Type B pancreatic cell (in vitro differentiated cells): ENCODE measurements at regions not wholly inside any gene's neighbourhood (a gene's known extent, or its start where the extent isn't known, plus 50 kb on each side); places are given as distances from the start of the nearest gene placed in this dataset.

ENCODE experiments used
- DNase-seq: peaks from one replicate; pipeline ENCODE4 v3.0.0; 2021; ENCODE audit warnings: mixed read lengths; ENCODE audit not compliant: unreplicated experiment; ENCODE audit errors: extremely low spot score
- H3K27ac Mint-ChIP-seq: 2 replicates; pipeline ENCODE4 v1.8.0; 2021; ENCODE audit warnings: mild to moderate bottlenecking, mixed read lengths
- H3K27me3 Mint-ChIP-seq: 2 replicates; pipeline ENCODE4 v1.8.0; 2021; ENCODE audit warnings: mixed read lengths
- H3K36me3 Mint-ChIP-seq: 2 replicates; pipeline ENCODE4 v1.8.0; 2021; ENCODE audit warnings: mixed read lengths
- H3K4me1 Mint-ChIP-seq: one replicate; pipeline ENCODE4 v1.8.0; 2021; ENCODE audit warnings: mixed read lengths; ENCODE audit not compliant: unreplicated experiment
- H3K4me3 Mint-ChIP-seq: 2 replicates; pipeline ENCODE4 v1.8.0; 2021; ENCODE audit warnings: mild to moderate bottlenecking, mixed read lengths
- H3K9me3 Mint-ChIP-seq: 2 replicates; pipeline ENCODE4 v1.8.0; 2021; ENCODE audit warnings: mixed read lengths
- TF ChIP-seq, protein P1 (sequence below): fragments of 200-600 bp; sonication (generic); conservative IDR thresholded peaks from 2 replicates; pipeline ENCODE4 v1.5.0; 2021; ENCODE audit warnings: antibody characterized with exemption, mild to moderate bottlenecking

DNA sequence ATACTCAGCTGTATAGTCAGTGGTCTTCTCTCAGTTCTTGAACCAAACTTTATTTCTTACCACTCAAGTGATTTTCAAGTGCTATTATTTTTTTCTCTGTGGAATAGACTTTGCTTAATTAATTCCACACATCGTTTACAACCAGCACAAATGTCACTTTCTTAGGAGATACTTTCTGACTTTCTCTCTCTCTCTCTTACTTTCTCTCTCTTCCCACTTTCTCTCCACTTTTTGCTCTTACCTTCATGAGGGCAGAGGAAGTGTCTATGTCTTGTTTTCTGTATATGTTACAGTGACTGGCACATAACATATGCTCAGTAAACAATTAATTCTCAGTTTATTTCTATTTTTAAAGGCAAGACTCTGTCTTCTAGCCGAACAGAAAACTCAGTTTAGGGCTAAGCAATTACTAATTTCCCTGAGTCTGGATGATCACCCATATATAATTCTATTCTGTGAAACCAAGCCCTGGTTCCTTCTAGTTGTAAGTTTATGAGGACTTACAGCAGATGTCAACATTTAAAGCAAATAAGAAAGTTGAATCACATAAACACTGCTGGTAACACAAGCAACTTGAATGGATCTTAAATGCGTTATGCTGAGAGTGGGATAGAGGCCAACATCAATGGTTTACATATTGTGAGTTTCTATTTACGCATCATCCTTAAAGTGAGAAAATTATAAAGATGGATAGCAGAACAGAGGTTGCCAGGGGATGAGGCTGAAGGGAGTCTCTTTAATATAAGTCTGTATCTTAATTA lies 791.4 kb downstream of the MTRR start:
- TF ChIP-seq, protein P1, sequence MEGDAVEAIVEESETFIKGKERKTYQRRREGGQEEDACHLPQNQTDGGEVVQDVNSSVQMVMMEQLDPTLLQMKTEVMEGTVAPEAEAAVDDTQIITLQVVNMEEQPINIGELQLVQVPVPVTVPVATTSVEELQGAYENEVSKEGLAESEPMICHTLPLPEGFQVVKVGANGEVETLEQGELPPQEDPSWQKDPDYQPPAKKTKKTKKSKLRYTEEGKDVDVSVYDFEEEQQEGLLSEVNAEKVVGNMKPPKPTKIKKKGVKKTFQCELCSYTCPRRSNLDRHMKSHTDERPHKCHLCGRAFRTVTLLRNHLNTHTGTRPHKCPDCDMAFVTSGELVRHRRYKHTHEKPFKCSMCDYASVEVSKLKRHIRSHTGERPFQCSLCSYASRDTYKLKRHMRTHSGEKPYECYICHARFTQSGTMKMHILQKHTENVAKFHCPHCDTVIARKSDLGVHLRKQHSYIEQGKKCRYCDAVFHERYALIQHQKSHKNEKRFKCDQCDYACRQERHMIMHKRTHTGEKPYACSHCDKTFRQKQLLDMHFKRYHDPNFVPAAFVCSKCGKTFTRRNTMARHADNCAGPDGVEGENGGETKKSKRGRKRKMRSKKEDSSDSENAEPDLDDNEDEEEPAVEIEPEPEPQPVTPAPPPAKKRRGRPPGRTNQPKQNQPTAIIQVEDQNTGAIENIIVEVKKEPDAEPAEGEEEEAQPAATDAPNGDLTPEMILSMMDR = no peak
- Mint-ChIP-seq H3K9me3 (no peaks in the 10 kb centered on the region), H3K27me3 (no peaks in the 10 kb centered on the region), H3K36me3 (no peaks in the 10 kb centered on the region), H3K4me3 (no peak overlapping the region), H3K4me1 (no peaks in the 10 kb centered on the region), H3K27ac (no peak overlapping the region)
- DNase-seq = no peak

DNA sequence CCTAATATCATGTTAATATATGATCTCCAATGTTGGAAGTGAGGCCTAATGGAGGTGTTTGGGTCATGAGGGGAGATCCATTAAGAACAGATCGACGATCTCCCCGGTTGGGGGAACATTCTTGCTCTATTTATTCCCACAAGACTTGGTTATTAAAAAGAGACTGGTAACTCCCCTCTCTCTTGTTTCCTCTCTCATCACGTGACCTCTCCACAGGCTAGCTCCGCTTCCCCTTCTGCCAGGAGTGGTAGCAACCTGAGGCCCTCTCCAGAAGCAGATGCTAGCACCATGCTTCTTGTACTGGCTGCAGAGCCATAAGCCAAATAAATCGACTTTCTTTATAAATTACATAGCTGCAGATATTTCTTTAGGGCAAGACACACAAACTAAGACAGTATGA lies 794.4 kb downstream of the MTRR start:
- Mint-ChIP-seq H3K36me3 (no peaks in the 10 kb centered on the region), H3K9me3 (no peaks in the 10 kb centered on the region)

DNA sequence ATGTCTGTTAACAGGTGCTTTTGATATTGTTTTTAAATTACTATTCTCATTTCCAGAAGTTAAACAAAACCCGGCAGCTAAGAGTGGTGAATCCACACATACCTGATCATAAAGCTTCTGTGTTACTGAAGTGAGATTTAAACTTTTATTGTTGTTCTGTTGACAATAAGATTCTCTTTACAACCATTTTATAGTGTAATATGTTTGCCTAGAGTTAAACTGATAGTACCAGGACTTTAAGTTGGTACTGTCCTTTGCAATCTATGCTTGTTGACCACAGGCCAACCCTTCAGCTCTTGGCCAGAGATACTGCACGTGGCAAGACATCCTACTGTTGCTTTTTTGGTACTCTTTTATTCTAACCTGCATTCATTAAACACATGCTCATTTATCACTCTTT lies 806.2 kb downstream of the MTRR start:
- Mint-ChIP-seq H3K9me3 (peaks cover 5% of the 10 kb centered on the region), H3K36me3 (no peaks in the 10 kb centered on the region), H3K27ac (no peak overlapping the region), H3K27me3 (no peaks in the 10 kb centered on the region), H3K4me3 (no peak overlapping the region), H3K4me1 (no peaks in the 10 kb centered on the region)
- TF ChIP-seq, protein P1 = no peak
- no peak for DNase-seq

More for the DNA sequence above, 794.4 kb downstream of the MTRR start:
- Mint-ChIP-seq H3K27me3 (no peaks in the 10 kb centered on the region), H3K4me1 (no peaks in the 10 kb centered on the region), H3K4me3 (no peak overlapping the region), H3K27ac (no peak overlapping the region)
- TF ChIP-seq, protein P1 = no peak
- no peak for DNase-seq

DNA sequence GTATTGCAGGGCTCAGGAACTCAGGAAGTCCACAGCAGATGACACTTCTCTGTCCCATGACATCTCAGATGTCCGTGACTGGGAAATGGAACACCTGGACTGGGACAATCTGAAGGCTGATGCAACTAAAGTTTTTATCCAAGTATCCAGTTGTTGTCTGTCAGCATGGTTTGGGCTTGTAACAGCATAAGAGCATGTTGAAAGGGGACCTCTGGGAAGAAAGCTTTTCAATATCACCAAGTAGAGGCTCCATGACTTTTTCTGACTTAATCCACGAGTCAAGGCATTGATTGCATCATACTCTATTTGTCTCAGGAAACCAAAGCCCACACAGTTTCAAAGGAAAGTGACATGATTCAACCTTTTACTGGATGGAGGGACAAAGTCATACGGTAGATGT lies 807.7 kb downstream of the MTRR start:
- Mint-ChIP-seq H3K27ac (no peak overlapping the region), H3K4me3 (no peak overlapping the region), H3K4me1 (no peaks in the 10 kb centered on the region)

DNA sequence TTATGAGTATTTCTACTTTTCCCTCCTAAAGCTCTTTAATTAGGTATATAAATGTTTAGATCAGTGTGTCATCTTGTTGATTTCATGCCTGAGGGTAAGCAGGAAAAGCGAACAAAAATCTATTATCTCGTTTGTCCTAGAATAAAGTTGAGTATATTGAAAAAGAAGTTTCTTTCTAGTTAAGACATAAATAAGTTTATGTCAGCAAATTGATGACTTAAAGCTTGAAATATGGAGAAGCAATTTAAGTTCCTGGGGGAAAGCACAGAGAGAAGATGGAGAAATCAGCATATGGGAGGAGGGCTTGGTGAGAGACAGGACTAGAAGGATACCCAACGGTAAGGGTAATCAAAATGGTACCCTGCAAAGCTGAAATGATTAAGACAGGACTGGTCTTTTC lies 813.4 kb downstream of the MTRR start:
- H3K36me3 Mint-ChIP-seq = no peaks in the 10 kb centered on the region

More for the DNA sequence above, 807.7 kb downstream of the MTRR start:
- TF ChIP-seq, protein P1 = no peak
- no peaks in the 10 kb centered on the region for H3K36me3 Mint-ChIP-seq
- H3K27me3 Mint-ChIP-seq = no peaks in the 10 kb centered on the region
- DNase-seq = no peak
- peaks cover 5% of the 10 kb centered on the region for H3K9me3 Mint-ChIP-seq

More for the DNA sequence above, 813.4 kb downstream of the MTRR start:
- no peak overlapping the region for H3K4me3 Mint-ChIP-seq
- no peak overlapping the region for H3K27ac Mint-ChIP-seq
- H3K27me3 Mint-ChIP-seq = no peaks in the 10 kb centered on the region
- TF ChIP-seq, protein P1 = no peak
- peaks cover 3% of the 10 kb centered on the region for H3K4me1 Mint-ChIP-seq
- H3K9me3 Mint-ChIP-seq = peaks cover 5% of the 10 kb centered on the region
- no peak for DNase-seq
